ENCODE measurements at regions not wholly inside any gene's neighbourhood (a gene's known extent, or its start where the extent isn't known, plus 50 kb on each side); places are given as distances from the start of the nearest gene placed in this dataset.

DNA sequence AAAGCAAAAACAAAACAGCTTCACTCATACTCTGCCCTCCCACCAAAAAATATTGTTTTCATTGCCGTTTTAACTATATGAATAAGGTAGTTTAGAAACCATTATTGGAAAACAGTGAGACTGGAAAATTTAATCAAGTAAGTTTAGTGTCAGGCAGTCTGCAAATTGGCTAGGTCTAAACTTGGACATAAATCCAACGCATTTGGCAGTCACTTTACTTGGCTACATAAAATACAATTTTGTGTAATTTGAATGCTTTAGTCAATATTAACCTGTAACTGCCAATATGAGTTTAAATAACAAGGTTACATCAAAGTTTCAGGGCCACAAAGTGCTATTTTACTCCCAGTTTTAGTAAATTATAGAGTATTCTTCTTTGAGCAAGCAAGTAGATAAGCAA lies 202.3 kb upstream of the SLC38A2 start:
- DNase-seq (ENCODE audit: low spot score), result no peak
- TF ChIP-seq, protein P1, sequence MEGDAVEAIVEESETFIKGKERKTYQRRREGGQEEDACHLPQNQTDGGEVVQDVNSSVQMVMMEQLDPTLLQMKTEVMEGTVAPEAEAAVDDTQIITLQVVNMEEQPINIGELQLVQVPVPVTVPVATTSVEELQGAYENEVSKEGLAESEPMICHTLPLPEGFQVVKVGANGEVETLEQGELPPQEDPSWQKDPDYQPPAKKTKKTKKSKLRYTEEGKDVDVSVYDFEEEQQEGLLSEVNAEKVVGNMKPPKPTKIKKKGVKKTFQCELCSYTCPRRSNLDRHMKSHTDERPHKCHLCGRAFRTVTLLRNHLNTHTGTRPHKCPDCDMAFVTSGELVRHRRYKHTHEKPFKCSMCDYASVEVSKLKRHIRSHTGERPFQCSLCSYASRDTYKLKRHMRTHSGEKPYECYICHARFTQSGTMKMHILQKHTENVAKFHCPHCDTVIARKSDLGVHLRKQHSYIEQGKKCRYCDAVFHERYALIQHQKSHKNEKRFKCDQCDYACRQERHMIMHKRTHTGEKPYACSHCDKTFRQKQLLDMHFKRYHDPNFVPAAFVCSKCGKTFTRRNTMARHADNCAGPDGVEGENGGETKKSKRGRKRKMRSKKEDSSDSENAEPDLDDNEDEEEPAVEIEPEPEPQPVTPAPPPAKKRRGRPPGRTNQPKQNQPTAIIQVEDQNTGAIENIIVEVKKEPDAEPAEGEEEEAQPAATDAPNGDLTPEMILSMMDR (IDR thresholded peaks at IDR 0.05; ENCODE audit: poor library complexity, severe bottlenecking), result no peak
- no peak for ATAC-seq (ENCODE audit: low read depth)
- Histone ChIP-seq H3K4me3 (ENCODE audit: severe bottlenecking) (no peak overlapping the region), H3K9me3 (ENCODE audit: severe bottlenecking) (peaks cover 3% of the 10 kb centered on the region), H3K4me1 (ENCODE audit: insufficient read depth, poor library complexity, severe bottlenecking) (peaks cover 6% of the 10 kb centered on the region), H3K36me3 (ENCODE audit: low read depth) (no peaks in the 10 kb centered on the region), H3K27ac (ENCODE audit: poor library complexity, severe bottlenecking) (no peak overlapping the region), H3K27me3 (ENCODE audit: insufficient read depth, poor library complexity, severe bottlenecking) (no peaks in the 10 kb centered on the region)

- Histone ChIP-seq H3K36me3 (ENCODE audit: low read depth) (no peaks in the 10 kb centered on the region), H3K9me3 (ENCODE audit: severe bottlenecking) (peaks cover 3% of the 10 kb centered on the region), H3K4me1 (ENCODE audit: insufficient read depth, poor library complexity, severe bottlenecking) (peaks cover 6% of the 10 kb centered on the region), H3K4me3 (ENCODE audit: severe bottlenecking) (no peak overlapping the region), H3K27ac (ENCODE audit: poor library complexity, severe bottlenecking) (no peak overlapping the region), H3K27me3 (ENCODE audit: insufficient read depth, poor library complexity, severe bottlenecking) (no peaks in the 10 kb centered on the region)
- no peak for ATAC-seq (ENCODE audit: low read depth)
- TF ChIP-seq, protein P1 (IDR thresholded peaks at IDR 0.05; ENCODE audit: poor library complexity, severe bottlenecking), result no peak
- DNase-seq (ENCODE audit: low spot score), result no peak
These were observed 200.7 kb upstream of the SLC38A2 start for GRCh38 chr12:46573347-46573658.

DNA sequence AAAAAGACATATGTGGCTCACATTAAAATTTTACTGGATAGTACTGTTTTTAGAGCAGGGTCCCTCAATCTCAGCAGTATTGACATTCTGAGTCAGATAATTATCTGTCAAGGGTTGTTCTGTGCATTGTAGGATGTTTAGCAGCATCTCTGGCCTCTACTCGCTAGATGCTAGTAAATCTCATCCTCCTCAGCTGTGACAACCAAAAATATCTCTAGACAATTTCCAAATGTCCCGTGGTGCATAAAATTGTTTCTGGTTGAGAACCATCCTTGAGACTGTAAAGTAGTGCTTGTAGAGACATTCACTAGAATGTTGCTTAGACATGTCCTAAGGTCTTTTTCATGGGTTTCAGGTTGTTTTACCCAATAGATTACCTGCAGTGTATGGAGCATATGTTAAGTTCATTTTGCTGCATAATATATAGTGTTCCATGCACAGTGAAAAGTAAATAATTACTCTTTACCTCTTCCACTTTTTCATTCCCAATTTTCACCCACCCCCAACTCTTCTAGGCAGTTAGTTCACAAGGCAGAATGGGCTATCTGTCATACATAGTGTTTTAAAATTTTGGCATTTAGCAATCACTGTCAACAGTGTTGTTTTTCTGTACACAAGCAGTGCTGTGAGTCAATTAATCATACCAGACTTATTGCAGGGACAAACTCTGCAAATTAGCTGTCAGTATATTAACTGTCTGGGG lies 200.2 kb upstream of the SLC38A2 start:
- H3K36me3 ChIP-seq (ENCODE audit: low read depth), result no peaks in the 10 kb centered on the region
- peaks cover 6% of the 10 kb centered on the region for H3K9me3 ChIP-seq (ENCODE audit: severe bottlenecking)
- H3K27me3 ChIP-seq (ENCODE audit: insufficient read depth, poor library complexity, severe bottlenecking), result no peaks in the 10 kb centered on the region
- no peak overlapping the region for H3K27ac ChIP-seq (ENCODE audit: poor library complexity, severe bottlenecking)
- H3K4me3 ChIP-seq (ENCODE audit: severe bottlenecking), result no peak overlapping the region
- no peak for ATAC-seq (ENCODE audit: low read depth)
- H3K4me1 ChIP-seq (ENCODE audit: insufficient read depth, poor library complexity, severe bottlenecking), result peaks cover 6% of the 10 kb centered on the region
- TF ChIP-seq, protein P1 (IDR thresholded peaks at IDR 0.05; ENCODE audit: poor library complexity, severe bottlenecking), result no peak
- no peak for DNase-seq (ENCODE audit: low spot score)

DNA sequence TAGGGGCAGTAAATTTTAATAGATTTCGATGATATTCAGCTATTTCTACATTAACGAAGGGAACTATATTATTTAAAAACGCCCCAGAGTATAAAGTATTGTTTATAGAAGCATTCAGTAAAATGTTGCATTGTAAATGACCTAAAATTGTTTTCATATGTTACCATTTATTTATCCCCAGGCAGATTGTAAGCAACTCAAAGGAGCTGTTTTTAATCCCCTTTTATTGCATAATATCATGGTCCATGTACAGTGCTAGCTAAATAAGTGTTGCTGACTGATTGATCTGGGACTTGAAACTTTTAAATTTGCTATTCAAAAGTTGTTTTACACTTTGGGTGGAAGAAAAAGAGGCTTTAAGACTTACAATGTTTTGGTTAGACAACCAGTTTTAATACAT lies 199.0 kb upstream of the SLC38A2 start:
- H3K36me3 ChIP-seq (ENCODE audit: low read depth), result no peaks in the 10 kb centered on the region
- H3K27ac ChIP-seq (ENCODE audit: poor library complexity, severe bottlenecking), result no peak overlapping the region
- ATAC-seq (ENCODE audit: low read depth) (no peak), DNase-seq (ENCODE audit: low spot score) (no peak)
- TF ChIP-seq, protein P1 (IDR thresholded peaks at IDR 0.05; ENCODE audit: poor library complexity, severe bottlenecking), result no peak
- H3K4me1 ChIP-seq (ENCODE audit: insufficient read depth, poor library complexity, severe bottlenecking), result no peaks in the 10 kb centered on the region
- no peaks in the 10 kb centered on the region for H3K27me3 ChIP-seq (ENCODE audit: insufficient read depth, poor library complexity, severe bottlenecking)
- no peak overlapping the region for H3K4me3 ChIP-seq (ENCODE audit: severe bottlenecking)
- peaks cover 7% of the 10 kb centered on the region for H3K9me3 ChIP-seq (ENCODE audit: severe bottlenecking)

DNA sequence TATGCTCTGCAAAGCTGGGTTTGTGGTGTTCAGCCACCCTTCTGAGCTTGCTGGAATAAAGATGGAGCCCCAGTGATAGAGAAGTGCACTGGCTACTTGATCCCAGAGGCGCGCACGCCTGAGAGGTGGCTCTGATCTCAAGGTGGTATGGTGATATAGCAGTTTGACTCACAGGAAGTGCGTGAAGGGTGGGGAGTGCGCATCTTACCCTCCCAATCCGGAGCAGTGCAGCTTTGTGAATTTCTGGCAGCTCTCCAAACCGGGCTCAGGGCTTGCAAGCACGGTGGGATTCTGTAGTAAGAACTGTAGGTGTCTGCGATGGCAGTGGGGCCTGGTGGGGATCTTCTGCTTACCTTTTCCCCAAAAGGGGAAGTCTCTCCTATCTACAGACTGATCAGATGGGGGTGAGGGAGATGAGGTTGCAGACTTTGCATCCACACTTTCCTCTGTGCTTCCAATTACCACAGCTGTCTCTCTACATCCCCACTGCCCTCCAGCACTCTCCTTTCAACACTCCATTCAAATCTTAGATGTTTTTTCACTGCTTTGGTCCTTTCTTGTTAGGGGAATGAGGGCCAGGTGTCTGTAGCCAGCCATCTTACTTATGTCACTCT lies 197.4 kb upstream of the SLC38A2 start:
- no peak for DNase-seq (ENCODE audit: low spot score)

More for the DNA sequence above, 197.4 kb upstream of the SLC38A2 start:
- H3K36me3 ChIP-seq (ENCODE audit: low read depth), result no peaks in the 10 kb centered on the region
- no peaks in the 10 kb centered on the region for H3K27me3 ChIP-seq (ENCODE audit: insufficient read depth, poor library complexity, severe bottlenecking)
- TF ChIP-seq, protein P1 (IDR thresholded peaks at IDR 0.05; ENCODE audit: poor library complexity, severe bottlenecking), result no peak
- no peaks in the 10 kb centered on the region for H3K4me1 ChIP-seq (ENCODE audit: insufficient read depth, poor library complexity, severe bottlenecking)
- H3K4me3 ChIP-seq (ENCODE audit: severe bottlenecking), result no peak overlapping the region
- H3K27ac ChIP-seq (ENCODE audit: poor library complexity, severe bottlenecking), result no peak overlapping the region
- no peak for ATAC-seq (ENCODE audit: low read depth)
- H3K9me3 ChIP-seq (ENCODE audit: severe bottlenecking), result peaks cover 7% of the 10 kb centered on the region

All from RWPE2 (cell line).